Posterior vena cava (tissue), 2 donors: ENCODE measurements at regions not wholly inside any gene's neighbourhood (a gene's known extent, or its start where the extent isn't known, plus 50 kb on each side); places are given as distances from the start of the nearest gene placed in this dataset.

Experiments used
- DNase-seq: peaks from one replicate; pipeline ENCODE4 v3.0.0-alpha.2; 2020; ENCODE audit warnings: low spot score
- intact Hi-C, 2 donors: fragments of 100-400 bp; cut with DNase I; formaldehyde crosslinking; loops; one replicate each; pipeline versions ENCODE4 v1.14.1 to v1.14.2; 2022 to 2023
- donor health status: DM: yes; HTN: yes; CAD: no.
- donor health status: DM: yes; HTN: yes; CAD: no.

GRCh38 chr5:106610041-106610440 lies 1060.7 kb downstream of the EFNA5 start:
- intact Hi-C loops, result no loop called here
- DNase-seq, result no peak

DNA sequence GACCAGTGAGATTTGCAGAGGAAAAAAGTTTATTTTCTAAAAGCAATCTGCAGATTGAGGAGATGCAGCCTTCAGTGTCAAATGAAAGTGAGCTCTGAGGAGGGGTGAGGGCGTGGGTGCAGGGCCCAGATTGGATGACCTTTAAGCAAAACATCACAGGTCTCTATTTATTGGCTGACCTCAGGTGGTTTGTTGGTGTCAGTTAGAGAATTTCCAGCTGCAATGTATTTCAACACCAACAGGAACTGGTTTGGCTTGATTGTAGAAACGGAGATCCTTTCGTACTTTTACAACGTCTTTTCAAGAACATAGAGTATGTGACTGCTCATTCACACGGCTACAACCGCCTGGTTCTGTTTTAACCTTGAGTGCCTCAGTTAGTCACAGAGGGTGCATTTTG lies 1069.1 kb downstream of the EFNA5 start:
- intact Hi-C loops, result no loop called here
- DNase-seq, result no peak

DNA sequence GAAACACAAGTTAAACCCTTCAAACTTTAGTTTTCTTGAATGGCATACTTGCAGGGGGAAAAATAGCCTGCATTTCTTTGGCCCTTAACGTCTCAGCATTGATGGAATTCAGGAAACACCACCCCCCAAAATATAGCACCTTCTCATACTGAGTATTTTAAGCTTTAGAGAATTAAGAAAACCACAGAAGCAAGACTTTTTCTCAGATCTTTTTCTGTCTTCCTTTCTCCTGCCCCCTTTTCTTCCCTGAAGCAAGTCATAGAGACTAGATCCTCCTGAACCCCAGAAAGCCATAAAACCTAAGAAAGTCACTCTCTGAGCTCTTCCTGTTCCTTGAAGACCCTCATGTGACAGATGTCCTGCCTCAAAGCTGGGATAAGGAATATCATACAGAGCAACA lies 1069.9 kb downstream of the EFNA5 start:
- no peak for DNase-seq

GRCh38 chr5:106595864-106596263 lies 1074.9 kb downstream of the EFNA5 start:
- intact Hi-C loops, result no loop called here
- DNase-seq, result no peak

More for the DNA sequence above, 1069.9 kb downstream of the EFNA5 start:
- intact Hi-C loops, result no loop called here

- intact Hi-C loops, result no loop called here
- no peak for DNase-seq
These were observed 1086.5 kb downstream of the EFNA5 start for GRCh38 chr5:106584268-106584667.

DNA sequence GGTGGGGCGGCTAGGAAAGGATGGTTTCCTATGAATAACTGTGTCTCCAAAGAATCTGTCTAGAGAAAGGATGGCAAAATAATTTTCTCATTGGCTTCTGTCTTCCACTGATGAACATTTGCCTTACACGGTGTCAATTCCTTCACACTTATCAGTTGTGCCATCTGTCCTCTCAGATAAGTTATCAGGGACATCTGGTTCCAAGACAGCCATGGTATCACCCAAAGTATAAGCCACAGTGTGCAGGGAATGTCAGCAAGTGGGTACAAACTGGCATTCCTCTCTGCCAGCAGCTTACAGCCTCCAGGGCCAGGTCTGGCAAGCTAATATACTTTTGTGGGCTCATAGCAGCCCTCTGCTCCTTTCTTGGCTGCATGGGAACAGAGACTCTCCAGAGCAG lies 1092.0 kb downstream of the EFNA5 start:
- intact Hi-C loops, result no loop called here
- no peak for DNase-seq

- intact Hi-C loops, result no loop called here
- no peak for DNase-seq
These were observed 1095.9 kb downstream of the EFNA5 start for GRCh38 chr5:106574820-106575219.

DNA sequence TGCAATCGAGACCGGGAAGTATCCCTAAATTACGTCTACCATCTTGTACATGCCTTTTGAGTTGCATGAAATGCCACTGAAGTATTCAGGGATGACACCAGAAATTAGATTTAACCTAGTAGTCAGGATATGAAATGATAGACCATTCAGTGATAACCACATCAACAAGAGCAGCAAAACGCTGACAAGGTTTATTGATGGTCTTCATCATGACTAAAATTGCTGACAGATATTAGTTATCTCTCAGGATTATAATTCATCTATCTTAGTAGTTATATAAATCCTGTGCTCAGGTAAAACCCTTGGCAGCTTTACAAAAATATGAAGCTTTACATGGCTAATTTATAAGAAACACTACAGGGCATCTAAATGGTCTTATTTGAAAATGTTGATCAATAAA lies 1104.7 kb downstream of the EFNA5 start:
- intact Hi-C loops, result no loop called here
- no peak for DNase-seq

DNA sequence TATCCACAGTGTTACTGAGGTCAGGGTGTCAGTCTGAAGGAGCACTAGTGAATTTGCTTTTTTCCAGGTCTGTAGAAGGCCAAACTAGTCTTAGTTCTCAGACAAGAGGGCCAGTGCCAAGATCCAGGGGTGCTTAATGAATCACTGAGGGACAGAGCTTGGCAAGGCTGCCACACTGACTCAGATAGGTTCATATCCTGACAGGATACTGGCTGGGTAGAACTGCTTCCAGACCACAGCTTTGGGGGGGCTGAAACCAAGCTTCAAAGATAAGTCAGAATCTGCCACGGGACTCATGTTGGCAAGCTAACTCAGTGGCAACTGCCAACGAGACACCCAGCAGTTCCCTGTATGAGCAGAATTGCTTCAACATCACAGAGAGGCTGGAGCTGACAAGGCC lies 1125.4 kb downstream of the EFNA5 start:
- intact Hi-C loops, result no loop called here
- no peak for DNase-seq

DNA sequence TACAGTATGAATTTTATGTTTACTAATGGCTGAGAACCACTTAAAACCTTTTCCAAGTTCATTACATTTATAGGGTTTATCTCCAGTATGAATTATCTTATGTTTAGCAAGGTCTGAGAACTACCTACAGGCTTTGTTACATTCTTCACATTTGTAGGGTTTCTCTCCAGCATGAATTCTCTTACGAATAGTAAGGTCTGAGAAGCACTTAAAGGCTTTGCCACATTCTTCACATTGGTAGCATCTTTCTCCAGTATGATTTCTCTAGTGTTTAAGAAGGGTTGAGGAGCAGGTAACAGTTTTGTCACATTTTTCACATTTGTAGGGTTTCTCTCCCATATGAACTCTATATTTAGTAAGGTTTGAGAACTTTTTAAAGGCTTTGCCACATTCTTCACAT lies 1127.4 kb downstream of the EFNA5 start:
- DNase-seq, result no peak
- intact Hi-C loops, result no loop called here

GRCh38 chr5:106530150-106530549 lies 1140.6 kb downstream of the EFNA5 start:
- intact Hi-C loops, result no loop called here
- no peak for DNase-seq

DNA sequence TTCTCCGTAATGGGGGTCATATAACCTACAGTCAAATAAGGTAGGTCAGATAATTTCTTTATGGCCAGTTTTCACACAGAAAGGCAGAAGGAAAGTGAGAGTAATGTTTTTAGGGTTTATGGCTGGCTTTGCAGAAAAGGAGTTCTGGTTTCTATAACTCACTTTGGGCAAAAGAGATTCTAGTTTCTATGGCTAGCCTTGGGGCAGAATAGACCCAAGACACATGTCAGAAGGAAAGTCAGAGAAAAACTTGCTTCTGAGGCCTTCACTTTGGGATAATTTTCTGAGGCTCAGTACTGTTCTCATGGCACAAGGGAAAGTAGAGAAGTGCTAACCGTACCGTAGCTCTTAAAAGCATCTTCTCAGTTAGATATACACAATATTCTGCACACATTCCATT lies 1145.3 kb downstream of the EFNA5 start:
- intact Hi-C loops, result no loop called here
- DNase-seq, result no peak

- no peak for DNase-seq
- intact Hi-C loops, result no loop called here
These were observed 1146.9 kb downstream of the EFNA5 start for GRCh38 chr5:106523852-106524251.

DNA sequence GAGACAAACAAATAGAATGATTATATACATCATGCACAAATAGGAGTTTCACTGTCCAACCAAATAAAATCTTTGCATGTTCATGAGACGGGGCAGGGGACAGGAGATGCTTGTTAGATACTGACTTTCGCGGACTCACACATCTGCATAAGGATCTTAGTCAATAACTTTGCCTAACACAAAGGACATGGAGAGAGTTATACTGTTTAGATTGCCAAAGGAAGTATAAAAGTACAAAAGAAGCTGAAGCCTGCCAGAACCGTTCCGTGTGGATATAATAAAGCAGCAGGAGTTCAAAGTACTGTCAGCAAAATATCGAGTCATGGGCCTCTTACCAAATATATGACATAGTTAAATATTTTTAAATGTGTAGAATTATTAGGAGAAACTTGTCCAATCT lies 1148.4 kb downstream of the EFNA5 start:
- intact Hi-C loops, result no loop called here
- DNase-seq, result no peak

DNA sequence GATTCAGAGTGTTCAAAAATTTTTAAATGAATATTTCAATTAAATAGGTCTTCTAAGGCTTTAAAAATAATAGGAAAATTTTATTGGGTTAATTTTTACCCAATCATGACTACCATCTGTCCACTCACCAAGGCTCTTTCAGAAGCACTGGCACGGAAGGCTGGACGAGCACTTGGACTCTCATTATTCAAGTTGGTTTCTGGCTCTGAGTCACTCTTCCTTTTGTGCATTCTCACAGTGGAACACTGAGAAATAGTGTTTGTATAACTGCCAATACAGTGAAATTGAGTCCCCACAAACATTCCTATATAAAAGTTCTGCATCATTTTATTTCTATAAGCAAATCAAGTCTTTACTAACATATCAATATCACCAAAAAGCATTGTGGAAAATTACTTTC lies 1149.0 kb downstream of the EFNA5 start:
- DNase-seq, result no peak
- intact Hi-C loops, result no loop called here

- DNase-seq, result no peak
- intact Hi-C loops, result no loop called here
These were observed 1160.4 kb downstream of the EFNA5 start for GRCh38 chr5:106510321-106510720.

DNA sequence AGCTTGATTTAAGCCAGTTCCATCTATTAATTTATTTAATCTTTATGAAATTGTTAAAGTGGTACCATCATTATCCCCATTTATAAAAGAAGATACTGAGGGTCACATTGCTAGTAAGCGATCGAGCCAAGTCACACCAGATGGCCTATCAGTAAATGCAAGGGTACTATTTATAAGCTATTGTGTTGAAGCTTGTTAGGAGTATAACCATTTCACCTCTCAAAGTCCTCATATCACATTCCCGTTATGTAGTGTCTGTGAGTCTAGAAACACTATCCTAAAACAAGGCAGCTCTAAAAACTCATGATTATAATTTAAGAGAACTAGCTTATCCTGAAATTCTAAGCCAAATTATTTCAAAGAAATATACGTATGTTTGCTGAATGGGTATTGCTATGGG lies 1161.8 kb downstream of the EFNA5 start:
- intact Hi-C loops, result no loop called here
- no peak for DNase-seq

GRCh38 chr5:106493910-106494309 lies 1176.8 kb downstream of the EFNA5 start:
- intact Hi-C loops, result no loop called here
- DNase-seq, result no peak

DNA sequence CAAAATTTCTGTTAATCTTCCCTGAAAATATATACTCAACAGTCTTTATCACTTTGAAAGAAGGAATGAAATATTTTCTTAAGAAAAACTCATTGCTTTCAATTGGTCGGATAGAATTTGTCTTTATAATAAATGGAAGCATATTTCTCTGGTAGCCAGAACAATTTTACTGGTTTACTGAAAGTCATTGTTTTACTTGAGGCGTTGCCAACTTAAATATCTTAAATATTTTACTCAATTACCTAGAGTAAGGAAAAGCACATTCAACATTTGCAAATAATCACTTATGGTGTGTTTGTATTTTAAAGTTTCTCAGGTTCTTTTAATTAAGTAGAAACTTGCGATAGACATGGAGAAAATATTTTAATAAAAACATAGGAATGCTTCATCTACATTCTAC lies 1181.7 kb downstream of the EFNA5 start:
- intact Hi-C loops, result no loop called here
- DNase-seq, result no peak

GRCh38 chr5:106488407-106488806 lies 1182.3 kb downstream of the EFNA5 start:
- intact Hi-C loops, result no loop called here
- no peak for DNase-seq

DNA sequence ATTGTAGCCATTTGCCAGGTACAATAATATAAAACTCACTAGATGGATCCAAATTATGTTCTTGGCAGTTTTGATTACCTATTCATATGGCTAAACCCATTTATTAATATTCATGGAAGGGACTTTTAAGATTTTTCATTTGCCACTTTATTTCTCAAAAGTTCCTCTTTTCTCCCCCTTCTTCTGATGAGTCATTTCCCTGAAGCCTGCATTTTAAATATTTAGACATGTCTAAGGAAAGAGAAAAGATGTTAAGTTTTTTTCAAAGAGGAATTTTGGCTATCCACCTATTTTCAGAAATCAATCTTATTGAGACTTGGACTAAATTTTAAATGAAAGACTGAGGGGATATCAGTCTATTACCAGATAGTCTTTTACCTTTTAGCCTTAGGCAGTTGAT lies 1189.4 kb downstream of the EFNA5 start:
- no peak for DNase-seq
- intact Hi-C loops, result no loop called here

- intact Hi-C loops, result no loop called here
- no peak for DNase-seq
These were observed 1194.1 kb downstream of the EFNA5 start for GRCh38 chr5:106476630-106477029.

DNA sequence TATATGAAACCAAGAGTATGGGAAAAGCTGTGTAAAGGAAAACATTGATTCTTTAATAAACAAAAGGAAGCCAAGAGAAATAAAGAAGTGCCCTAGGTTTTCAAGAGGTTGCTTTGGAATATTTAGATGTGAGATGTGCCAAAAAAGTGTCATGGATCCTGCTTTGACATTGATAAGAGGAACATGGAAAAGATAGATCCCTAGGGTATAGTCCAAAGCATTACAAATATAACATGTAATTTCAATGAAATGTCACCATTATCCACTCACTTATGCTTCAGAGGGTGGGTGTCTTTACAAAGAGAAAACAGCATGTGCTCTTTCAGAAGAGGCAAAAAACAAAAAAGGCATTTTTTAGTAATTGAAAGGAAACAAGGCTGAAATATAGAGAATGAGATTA lies 1196.7 kb downstream of the EFNA5 start:
- intact Hi-C loops, result no loop called here
- no peak for DNase-seq
